ENCODE measurements at regions not wholly inside any gene's neighbourhood (a gene's known extent, or its start where the extent isn't known, plus 50 kb on each side); places are given as distances from the start of the nearest gene placed in this dataset.

- no peak for DNase-seq
Observed at GRCh38 chr11:115084231-115084630, 405.9 kb downstream of the NXPE2 start.

- no peak for DNase-seq
Observed at GRCh38 chr11:115085461-115086210, 407.3 kb downstream of the NXPE2 start.

- DNase-seq, result no peak
Observed at GRCh38 chr11:115087791-115088190, 409.5 kb downstream of the NXPE2 start.

GRCh38 chr11:115092516-115092915 is 411.7 kb downstream of the CADM1 start:
- DNase-seq, result no peak

- no peak for DNase-seq
Observed at GRCh38 chr11:115097796-115098408, 406.3 kb downstream of the CADM1 start.

GRCh38 chr11:115100706-115101105 is 403.5 kb downstream of the CADM1 start:
- no peak for DNase-seq

GRCh38 chr11:115103921-115104320 is 400.3 kb downstream of the CADM1 start:
- no peak for DNase-seq

- DNase-seq, result no peak
Observed at GRCh38 chr11:115104851-115105453, 399.3 kb downstream of the CADM1 start.

GRCh38 chr11:115111066-115111465 is 393.1 kb downstream of the CADM1 start:
- no peak for DNase-seq

- no peak for DNase-seq
Observed at GRCh38 chr11:115112754-115113153, 391.5 kb downstream of the CADM1 start.

GRCh38 chr11:115117956-115118493 is 386.2 kb downstream of the CADM1 start:
- no peak for DNase-seq

GRCh38 chr11:115119146-115119545 is 385.1 kb downstream of the CADM1 start:
- DNase-seq, result no peak

Data from CD4-positive, alpha-beta T cell treated with Interleukin-21 for 1 hour (primary cell).